Trophoblast cell (in vitro differentiated cells and primary cell): ENCODE measurements at regions not wholly inside any gene's neighbourhood (a gene's known extent, or its start where the extent isn't known, plus 50 kb on each side); places are given as distances from the start of the nearest gene placed in this dataset.

ENCODE experiments used
- DNase-seq, 2 donors: peaks; one replicate each; pipeline ENCODE4 v3.0.0-alpha.2; 2016
- H2AFZ ChIP-seq: 2 replicates; pipeline ENCODE4 v1.6.1; 2013; ENCODE audit warnings: low read length, moderate library complexity, mild to moderate bottlenecking; ENCODE audit not compliant: insufficient read depth, poor library complexity
- H2AK5ac ChIP-seq: 2 replicates; pipeline ENCODE4 v1.6.1; 2013; ENCODE audit warnings: mild to moderate bottlenecking, low read length
- H2BK120ac ChIP-seq: 2 replicates; pipeline ENCODE4 v1.6.1; 2013; ENCODE audit warnings: low read length, mild to moderate bottlenecking, moderate library complexity; ENCODE audit not compliant: insufficient read depth, poor library complexity
- H2BK12ac ChIP-seq: 2 replicates; pipeline ENCODE4 v1.6.1; 2013; ENCODE audit warnings: mild to moderate bottlenecking, low read length, moderate library complexity
- H2BK5ac ChIP-seq: 2 replicates; pipeline ENCODE4 v1.6.1; 2013; ENCODE audit warnings: low read length, low read depth, moderate library complexity, mild to moderate bottlenecking; ENCODE audit not compliant: poor library complexity
- H3K14ac ChIP-seq: 2 replicates; pipeline ENCODE4 v1.6.1; 2013; ENCODE audit warnings: mild to moderate bottlenecking, low read length
- H3K18ac ChIP-seq: 2 replicates; pipeline ENCODE4 v1.6.1; 2013; ENCODE audit warnings: mild to moderate bottlenecking, low read length
- H3K23ac ChIP-seq: 2 replicates; pipeline ENCODE4 v1.6.1; 2013; ENCODE audit warnings: low read length
- H3K27ac ChIP-seq: 2 replicates; pipeline ENCODE4 v1.5.1; 2013; ENCODE audit warnings: low read depth, mild to moderate bottlenecking, inconsistent platforms, low read length, moderate library complexity
- H3K27me3 ChIP-seq: 2 replicates; pipeline ENCODE4 v1.6.1; 2013; ENCODE audit warnings: inconsistent platforms, mild to moderate bottlenecking, low read length, moderate library complexity; ENCODE audit not compliant: insufficient read depth
- H3K36me3 ChIP-seq, 2 experiments: 1 replicate in 1 of 2; 2 replicates in 1 of 2; pipeline ENCODE4 v1.6.1; 2013; ENCODE audit warnings: low read length in 2 of 2, mild to moderate bottlenecking in 2 of 2, moderate library complexity in 1 of 2; ENCODE audit not compliant: insufficient read depth in 2 of 2, control insufficient read depth in 1 of 2
- H3K4ac ChIP-seq: 2 replicates; pipeline ENCODE4 v1.6.1; 2013; ENCODE audit warnings: low read depth, mild to moderate bottlenecking, low read length, moderate library complexity
- H3K4me1 ChIP-seq, 2 experiments: 1 replicate in 1 of 2; 2 replicates in 1 of 2; pipeline ENCODE4 v1.6.1; 2013; ENCODE audit warnings: low read length in 2 of 2, mild to moderate bottlenecking in 2 of 2, moderate library complexity in 1 of 2; ENCODE audit not compliant: insufficient read depth in 2 of 2, control insufficient read depth in 1 of 2
- H3K4me2 ChIP-seq: 2 replicates; pipeline ENCODE4 v1.6.1; 2013; ENCODE audit warnings: inconsistent platforms, mild to moderate bottlenecking, low read length, moderate library complexity
- H3K4me3 ChIP-seq: 2 replicates; pipeline ENCODE4 v1.5.1; 2013; ENCODE audit warnings: mild to moderate bottlenecking, low read depth, low read length, inconsistent platforms
- H3K79me1 ChIP-seq: one replicate; pipeline ENCODE4 v1.6.1; 2013; ENCODE audit warnings: low read length
- H3K79me2 ChIP-seq: 2 replicates; pipeline ENCODE4 v1.6.1; 2013; ENCODE audit warnings: low read length, mild to moderate bottlenecking; ENCODE audit not compliant: control insufficient read depth, insufficient read depth, poor library complexity
- H3K9ac ChIP-seq: 2 replicates; pipeline ENCODE4 v1.6.1; 2013; ENCODE audit warnings: mild to moderate bottlenecking, low read length
- H3K9me3 ChIP-seq: 2 replicates; pipeline ENCODE4 v1.6.1; 2013; ENCODE audit warnings: low read depth, mild to moderate bottlenecking, control low read depth, inconsistent platforms, low read length; ENCODE audit not compliant: insufficient read depth
- H4K12ac ChIP-seq: 2 replicates; pipeline ENCODE4 v1.6.1; 2013; ENCODE audit warnings: low read depth, mild to moderate bottlenecking, low read length, moderate library complexity
- H4K8ac ChIP-seq: 2 replicates; pipeline ENCODE4 v1.6.1; 2013; ENCODE audit warnings: low read depth, mild to moderate bottlenecking, low read length, moderate library complexity
- H4K91ac ChIP-seq: one replicate; pipeline ENCODE4 v1.6.1; 2013; ENCODE audit warnings: low read depth, mild to moderate bottlenecking, low read length, moderate library complexity
- WGBS: extraction: QIAGEN DNeasy Blood & Tissue Kit; methylation state at CpG from one replicate; pipeline ENCODE4 v1.1.7; 2013; ENCODE audit warnings: missing lambda C conversion rate; ENCODE audit not compliant: insufficient read length, insufficient coverage; ENCODE audit errors: extremely low coverage; 5-methylcytosine and 5-hydroxymethylcytosine counted together

DNA sequence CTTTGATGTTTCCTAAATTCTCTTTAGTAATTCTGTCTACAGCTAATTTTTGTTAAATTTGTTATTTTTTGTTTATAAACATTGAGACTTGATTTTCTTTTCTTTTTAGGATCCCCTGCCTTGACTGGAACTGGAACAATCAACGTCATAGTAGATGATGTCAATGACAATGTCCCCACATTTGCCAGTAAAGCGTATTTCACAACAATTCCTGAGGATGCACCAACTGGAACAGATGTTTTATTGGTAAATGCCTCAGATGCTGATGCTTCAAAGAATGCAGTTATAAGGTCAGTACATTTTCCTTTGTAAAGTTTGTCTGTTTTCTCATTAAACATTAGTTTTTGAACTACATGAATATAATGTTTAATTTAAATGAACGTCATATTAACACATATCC is 119.4 kb downstream of the FAT4 start:
- peak in 1 of 2 donors; percentile 1 for DNase-seq
- H3K4me3 ChIP-seq, result no peak overlapping the region
- no CpG with 5 or more reads among the region's 3 CpGs for WGBS

GRCh38 chr4:125440814-125441213 is 126.1 kb downstream of the FAT4 start:
- Histone ChIP-seq H2BK12ac (no peak overlapping the region), H2BK5ac (no peak overlapping the region), H3K4ac (no peak overlapping the region), H4K91ac (no peak overlapping the region), H3K18ac (no peak overlapping the region), H3K27ac (no peak overlapping the region), H3K27me3 (no peaks in the 10 kb centered on the region), H4K8ac (no peak overlapping the region), H3K14ac (no peak overlapping the region), H2AK5ac (no peak overlapping the region), H3K4me2 (no peak overlapping the region), H3K9ac (no peak overlapping the region), H3K79me2 (no peaks in the 10 kb centered on the region), H3K4me1 (no peaks in the 10 kb centered on the region), H3K9me3 (no peaks in the 10 kb centered on the region), H3K4me3 (no peak overlapping the region), H3K23ac (no peak overlapping the region), H4K12ac (no peak overlapping the region), H3K36me3 (no peaks in the 10 kb centered on the region), H2AFZ (no peak overlapping the region), H3K79me1 (no peaks in the 10 kb centered on the region), H2BK120ac (no peak overlapping the region)
- no peak for DNase-seq
- WGBS, result no CpG with 5 or more reads among the region's 1 CpG

More for the DNA sequence above, 119.4 kb downstream of the FAT4 start:
- no peaks in the 10 kb centered on the region for H3K4me1 ChIP-seq
- H2AK5ac ChIP-seq, result no peak overlapping the region
- H3K23ac ChIP-seq, result no peak overlapping the region
- no peak overlapping the region for H2AFZ ChIP-seq
- H3K36me3 ChIP-seq, result no peaks in the 10 kb centered on the region
- no peak overlapping the region for H3K4me2 ChIP-seq
- no peaks in the 10 kb centered on the region for H3K9me3 ChIP-seq
- no peak overlapping the region for H4K91ac ChIP-seq
- H4K12ac ChIP-seq, result no peak overlapping the region
- H3K27me3 ChIP-seq, result no peaks in the 10 kb centered on the region
- no peaks in the 10 kb centered on the region for H3K79me2 ChIP-seq
- no peak overlapping the region for H2BK12ac ChIP-seq
- H3K9ac ChIP-seq, result no peak overlapping the region
- H3K79me1 ChIP-seq, result no peaks in the 10 kb centered on the region
- H2BK120ac ChIP-seq, result no peak overlapping the region
- no peak overlapping the region for H3K18ac ChIP-seq
- H2BK5ac ChIP-seq, result no peak overlapping the region
- no peak overlapping the region for H4K8ac ChIP-seq
- no peak overlapping the region for H3K14ac ChIP-seq
- H3K27ac ChIP-seq, result no peak overlapping the region
- H3K4ac ChIP-seq, result no peak overlapping the region

GRCh38 chr4:125444166-125444565 is 129.4 kb downstream of the FAT4 start:
- Histone ChIP-seq H3K36me3 (no peaks in the 10 kb centered on the region), H3K9me3 (no peaks in the 10 kb centered on the region), H3K4me3 (no peak overlapping the region), H3K27me3 (no peaks in the 10 kb centered on the region), H2BK12ac (no peak overlapping the region), H4K91ac (no peak overlapping the region), H4K8ac (no peak overlapping the region), H3K79me1 (no peaks in the 10 kb centered on the region), H3K14ac (no peak overlapping the region), H2AK5ac (no peak overlapping the region), H3K4me1 (no peaks in the 10 kb centered on the region), H3K18ac (no peak overlapping the region), H2AFZ (no peak overlapping the region), H3K4ac (no peak overlapping the region), H2BK5ac (no peak overlapping the region), H2BK120ac (no peak overlapping the region), H3K27ac (no peak overlapping the region), H4K12ac (no peak overlapping the region), H3K9ac (no peak overlapping the region), H3K4me2 (no peak overlapping the region), H3K23ac (no peak overlapping the region), H3K79me2 (no peaks in the 10 kb centered on the region)
- WGBS, result no CpG with 5 or more reads among the region's 1 CpG
- no peak for DNase-seq

DNA sequence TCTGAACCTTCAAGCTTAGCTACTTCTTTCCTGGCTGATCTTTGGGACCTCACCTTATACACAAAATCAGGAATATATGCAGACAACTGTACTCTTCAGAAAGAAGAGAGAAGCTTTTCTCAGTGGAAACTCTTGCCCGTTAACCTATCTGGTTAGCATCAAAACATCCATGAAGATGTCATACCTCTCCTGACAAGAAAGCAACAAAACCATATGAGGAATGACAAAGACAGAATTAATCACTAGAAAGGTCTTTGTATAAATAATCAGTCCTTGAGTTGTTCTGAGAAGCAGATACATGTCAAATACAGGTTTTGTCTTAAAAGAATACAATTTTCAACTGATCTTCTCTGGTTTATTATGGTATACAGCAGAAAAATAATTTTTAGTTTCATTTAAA is 130.8 kb downstream of the FAT4 start:
- H3K23ac ChIP-seq, result no peak overlapping the region
- H4K12ac ChIP-seq, result no peak overlapping the region
- H3K79me1 ChIP-seq, result no peaks in the 10 kb centered on the region
- H2BK12ac ChIP-seq, result no peak overlapping the region
- no peak overlapping the region for H3K4me2 ChIP-seq
- H3K4ac ChIP-seq, result no peak overlapping the region
- H2BK120ac ChIP-seq, result no peak overlapping the region
- no peak overlapping the region for H2AFZ ChIP-seq
- no peaks in the 10 kb centered on the region for H3K79me2 ChIP-seq
- H3K18ac ChIP-seq, result no peak overlapping the region
- H3K36me3 ChIP-seq, result no peaks in the 10 kb centered on the region
- DNase-seq, result no peak
- no peaks in the 10 kb centered on the region for H3K27me3 ChIP-seq
- no peak overlapping the region for H4K8ac ChIP-seq
- no CpG with 5 or more reads among the region's 1 CpG for WGBS
- H3K9ac ChIP-seq, result no peak overlapping the region
- no peak overlapping the region for H2BK5ac ChIP-seq
- no peak overlapping the region for H4K91ac ChIP-seq
- H3K9me3 ChIP-seq, result no peaks in the 10 kb centered on the region
- no peak overlapping the region for H3K14ac ChIP-seq
- H2AK5ac ChIP-seq, result no peak overlapping the region
- no peaks in the 10 kb centered on the region for H3K4me1 ChIP-seq
- H3K27ac ChIP-seq, result no peak overlapping the region
- H3K4me3 ChIP-seq, result no peak overlapping the region
